Lung microvascular endothelial cell (primary cell): ENCODE measurements at regions not wholly inside any gene's neighbourhood (a gene's known extent, or its start where the extent isn't known, plus 50 kb on each side); places are given as distances from the start of the nearest gene placed in this dataset.
A peak's percentile ranks its signal among the peaks of the same experiment; 100 is the strongest.

ENCODE experiments used
- DNase-seq, 2 donors: peaks; one replicate each; pipeline versions ENCODE4 v3.0.0 to v3.0.0-alpha.2; 2010; ENCODE audit warnings: low read depth in 2 of 2

DNA sequence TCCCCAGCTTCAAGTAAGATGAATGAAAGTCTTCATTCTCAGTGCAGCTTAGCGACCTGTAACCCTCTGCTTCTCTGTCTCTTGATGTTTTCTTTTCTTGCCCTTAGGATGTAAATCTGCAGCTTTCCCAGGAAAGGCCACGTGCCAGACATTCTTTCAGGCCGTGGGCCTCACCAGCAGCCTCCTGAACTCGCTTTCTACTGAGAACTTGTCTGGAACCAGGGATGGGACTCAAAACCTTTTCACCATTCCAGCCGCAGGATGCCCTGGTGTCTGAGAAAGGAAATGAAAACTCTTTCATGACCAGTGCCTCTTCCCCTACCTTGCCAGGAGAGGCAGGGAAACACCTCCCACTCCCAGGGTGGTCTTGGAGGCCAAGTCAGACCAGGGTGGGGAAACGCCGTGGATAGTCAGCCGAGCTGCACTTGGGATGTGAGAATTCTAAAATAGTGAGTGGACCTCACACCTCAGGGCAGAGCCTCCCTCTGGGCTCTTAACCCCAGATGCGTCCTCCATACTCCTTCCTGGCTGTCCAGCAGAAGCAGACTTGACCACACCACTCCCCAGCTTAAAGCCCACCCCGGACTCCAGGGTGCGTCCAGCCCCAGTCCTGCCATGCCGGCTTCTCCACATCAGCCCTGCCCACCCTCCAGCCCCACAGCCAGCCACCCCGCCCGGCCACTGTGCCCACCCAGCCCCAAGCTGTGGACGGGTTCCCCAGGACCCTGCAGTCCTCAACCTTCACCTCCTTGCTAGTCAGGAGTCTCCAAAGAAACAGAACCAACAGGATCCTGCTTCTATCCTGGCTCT, 115.5 kb downstream of the TWIST2 start:
- peak in 1 of 2 donors; percentile 46 for DNase-seq

DNA sequence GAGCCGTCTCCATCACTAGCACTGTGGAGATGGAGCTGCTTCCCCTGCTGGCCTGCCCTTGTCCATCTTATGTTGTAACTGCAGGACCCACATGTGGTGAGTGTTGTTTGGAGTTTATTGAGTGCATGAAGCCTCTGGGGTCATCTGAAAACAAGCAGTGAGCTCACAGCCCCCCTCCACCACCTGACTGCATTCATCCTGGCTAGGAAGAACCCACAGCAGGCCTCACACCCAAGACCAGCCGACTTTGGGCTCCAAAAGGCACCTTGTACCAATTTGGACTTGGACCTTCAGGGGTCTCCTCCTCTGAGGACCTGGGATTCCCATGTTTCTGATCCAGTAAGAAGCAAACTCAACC, 116.1 kb downstream of the TWIST2 start:
- no peak for DNase-seq

DNA sequence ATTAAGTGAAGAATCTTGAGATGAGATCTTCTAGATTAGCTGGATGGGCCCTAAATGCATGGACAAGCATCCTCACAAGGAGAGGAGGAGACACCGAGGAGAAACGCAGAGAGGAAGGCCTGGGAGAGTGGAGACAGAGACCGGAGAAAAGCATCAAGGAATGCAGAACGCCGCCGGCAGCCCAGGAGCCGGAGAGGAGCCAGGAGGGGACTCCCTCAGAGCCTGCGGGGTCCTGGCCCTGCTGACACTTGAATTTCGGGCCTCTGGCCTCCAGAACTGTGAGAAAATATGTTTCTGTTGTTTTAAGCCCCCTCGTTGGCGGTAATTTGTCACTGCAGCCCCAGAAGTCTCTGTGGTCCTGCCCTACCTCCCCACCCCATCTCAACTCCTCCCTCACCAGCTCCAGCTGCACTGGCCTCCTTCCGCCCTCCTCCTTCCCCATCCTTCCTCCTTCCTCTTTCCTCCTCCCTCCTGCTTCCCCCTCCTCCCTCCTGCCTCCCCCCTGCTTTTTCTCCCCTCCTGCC, 116.7 kb downstream of the TWIST2 start:
- no peak for DNase-seq

DNA sequence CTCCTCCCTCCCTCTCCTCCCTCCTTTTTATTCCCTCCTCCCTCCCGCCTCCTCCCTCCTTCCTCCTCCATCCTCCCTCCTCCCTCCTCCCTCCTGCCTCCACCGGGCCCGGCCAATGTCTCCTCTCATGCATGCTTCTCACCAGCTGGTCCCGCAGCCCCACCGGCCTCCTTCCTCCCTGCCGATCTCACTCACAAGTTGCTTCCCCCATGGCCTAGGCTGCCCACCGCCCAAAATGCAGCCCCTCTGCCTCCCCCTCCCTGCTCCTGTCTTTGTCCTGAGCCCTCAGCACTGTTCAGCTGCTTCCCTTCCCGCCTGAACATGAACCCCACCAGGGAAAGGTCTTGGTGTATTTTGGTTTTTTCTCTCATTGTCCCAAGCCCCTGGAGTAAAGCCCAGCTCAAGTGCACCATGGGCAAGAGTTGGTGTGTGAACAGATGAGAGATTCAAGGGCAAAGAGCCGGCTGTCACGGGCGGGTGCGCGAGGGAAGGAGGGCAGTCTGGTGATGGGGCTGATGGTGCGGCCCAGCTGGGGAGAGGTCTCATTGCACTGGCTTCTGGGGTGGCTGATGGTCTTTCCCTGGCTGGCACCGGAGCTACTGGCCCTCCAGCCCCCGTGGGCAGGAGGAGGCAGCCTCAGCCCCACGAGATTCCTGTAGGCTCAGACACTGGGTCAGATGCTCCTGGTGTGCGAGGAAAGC, 117.6 kb downstream of the TWIST2 start:
- no peak for DNase-seq

DNA sequence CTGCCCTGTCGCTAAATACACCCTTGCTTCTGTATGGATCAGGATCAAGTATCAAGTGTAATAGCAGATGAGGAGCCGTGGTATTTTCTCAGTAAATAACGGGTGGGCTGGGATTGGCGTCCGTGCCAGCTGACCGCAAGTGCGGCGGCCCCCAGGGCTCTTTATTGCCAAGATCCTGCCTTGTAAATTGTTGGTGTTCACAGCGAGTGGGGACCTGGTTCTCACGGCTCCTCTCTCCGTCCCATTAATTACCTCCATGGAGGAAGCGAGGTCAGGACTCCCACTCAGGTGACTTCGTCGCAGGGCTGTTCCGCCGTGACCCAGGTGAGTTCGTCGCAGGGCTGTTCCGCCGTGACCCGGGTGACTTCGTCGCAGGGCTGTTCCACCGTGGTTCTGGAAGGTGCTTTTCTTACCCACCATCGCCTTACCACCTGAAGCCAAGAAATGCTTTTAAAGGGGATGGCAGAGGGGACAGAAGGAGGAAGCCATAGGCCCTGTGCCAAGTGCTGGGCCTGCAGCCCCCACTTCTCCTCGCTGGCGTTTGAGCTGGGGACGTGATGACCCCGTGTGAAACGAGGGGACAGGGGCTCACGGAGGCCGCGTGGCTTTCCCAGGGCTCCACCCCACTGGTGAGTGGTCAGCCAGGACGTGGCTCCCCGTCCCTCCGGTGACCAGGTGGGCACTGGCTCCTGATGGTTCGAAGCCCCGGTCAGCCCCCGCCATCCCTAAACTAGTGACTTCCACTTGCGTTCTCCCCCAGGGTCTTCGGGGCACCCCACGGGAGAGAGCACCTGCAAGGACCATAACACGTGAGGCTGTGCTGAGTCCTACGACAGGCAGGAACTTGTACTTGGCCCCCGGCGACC, 118.4 kb downstream of the TWIST2 start:
- no peak for DNase-seq

DNA sequence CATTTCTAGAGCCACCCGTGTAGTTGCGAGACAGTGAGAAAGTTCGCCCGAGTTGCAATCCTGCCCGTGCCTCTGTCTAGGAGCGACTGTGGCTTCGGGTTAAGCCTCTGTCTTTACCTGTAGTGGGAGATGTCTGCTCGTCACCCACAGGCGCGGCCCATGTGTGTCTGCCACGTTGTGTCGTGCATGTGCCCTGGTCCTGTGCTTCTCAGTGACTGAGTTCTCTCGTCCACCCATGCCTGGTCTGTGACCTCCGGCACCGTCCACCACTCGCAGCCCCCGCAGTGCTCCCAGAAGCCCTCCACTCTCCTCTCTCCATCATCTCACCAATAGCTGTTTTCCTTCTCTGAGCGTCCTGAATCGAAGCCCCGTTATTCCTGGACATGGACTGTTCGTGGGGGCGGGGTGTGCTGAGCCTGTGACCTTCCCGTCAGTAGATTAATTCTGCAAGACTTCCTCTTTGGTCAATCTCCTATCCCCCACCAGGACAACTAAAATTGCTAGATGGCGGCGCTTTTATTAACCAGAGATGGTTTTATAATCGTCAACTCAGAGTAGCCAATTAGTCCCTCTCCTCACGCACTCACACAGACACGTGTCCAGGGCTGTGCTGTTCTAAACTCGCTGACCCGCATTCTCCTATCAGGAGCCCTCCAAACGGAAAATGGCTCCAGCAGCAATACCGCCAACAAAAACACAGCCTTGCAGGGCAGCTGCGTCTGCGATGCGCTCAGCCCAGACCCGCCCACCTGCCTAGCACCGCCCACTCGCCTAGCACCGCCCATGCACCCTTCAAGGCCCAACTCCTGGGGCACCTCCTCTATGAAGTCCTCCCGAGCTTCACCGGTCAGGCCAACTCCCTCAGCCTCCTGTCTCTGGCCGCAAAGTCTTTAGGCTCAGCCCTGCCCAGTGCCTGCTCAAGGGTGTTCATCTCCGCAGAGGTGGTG, 119.4 kb downstream of the TWIST2 start:
- DNase-seq = peak in 1 of 2 donors; percentile 83

DNA sequence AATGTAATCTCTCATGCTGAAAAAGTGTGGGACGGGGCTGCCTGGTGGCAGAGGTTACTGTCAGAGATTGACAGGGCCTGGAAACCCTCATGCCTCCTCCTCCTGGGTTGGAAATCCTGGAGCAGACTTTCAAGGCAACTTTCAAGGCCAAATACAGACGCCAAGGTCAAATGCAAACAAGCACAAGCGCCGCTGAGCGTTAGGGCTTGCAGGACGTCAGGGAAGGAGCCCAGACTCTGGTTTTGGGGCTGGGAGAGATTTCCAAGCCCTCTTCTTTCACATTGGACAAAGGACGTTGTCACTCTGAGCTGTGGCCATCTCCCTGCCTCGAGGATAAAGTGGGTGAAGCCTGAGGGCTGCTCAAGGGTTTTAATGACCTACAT, 120.1 kb downstream of the TWIST2 start:
- DNase-seq = no peak

DNA sequence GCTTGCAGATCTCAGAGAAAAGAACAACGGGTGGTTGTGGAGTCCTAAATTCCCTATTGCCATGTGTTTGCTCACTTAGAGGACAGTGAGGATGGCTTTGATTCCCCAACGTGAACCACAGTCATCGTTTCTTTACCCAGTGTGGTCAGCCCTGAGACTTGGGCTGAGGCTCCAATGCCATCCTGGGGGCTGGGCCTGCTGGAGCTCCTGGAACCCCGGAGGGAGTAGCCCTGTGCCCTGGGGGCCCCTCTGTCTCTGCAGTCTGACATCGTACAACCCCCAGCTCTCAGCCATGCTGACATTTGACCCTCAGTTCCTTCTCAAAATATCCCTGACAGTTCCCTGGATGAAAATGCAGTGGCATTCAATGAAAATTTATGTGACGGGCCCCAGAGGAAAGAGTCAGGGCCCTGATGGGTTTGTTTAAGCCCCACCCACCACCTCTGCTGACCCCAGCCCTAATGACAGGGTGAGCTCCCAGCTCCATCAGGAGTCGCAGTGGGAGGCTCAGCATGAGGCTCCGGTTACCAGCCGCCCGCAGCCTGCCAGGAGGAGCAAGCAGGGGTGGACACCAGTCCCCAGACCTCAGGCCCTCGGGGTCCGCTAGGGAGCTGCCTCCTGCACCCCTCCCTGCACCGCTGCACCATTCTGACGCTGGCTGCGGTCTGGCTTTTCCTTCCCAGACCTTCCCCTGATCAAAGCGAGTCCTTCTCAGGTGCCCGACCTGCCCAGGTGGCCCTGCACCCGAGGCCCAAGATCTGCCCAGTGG, 120.9 kb downstream of the TWIST2 start:
- DNase-seq = no peak

DNA sequence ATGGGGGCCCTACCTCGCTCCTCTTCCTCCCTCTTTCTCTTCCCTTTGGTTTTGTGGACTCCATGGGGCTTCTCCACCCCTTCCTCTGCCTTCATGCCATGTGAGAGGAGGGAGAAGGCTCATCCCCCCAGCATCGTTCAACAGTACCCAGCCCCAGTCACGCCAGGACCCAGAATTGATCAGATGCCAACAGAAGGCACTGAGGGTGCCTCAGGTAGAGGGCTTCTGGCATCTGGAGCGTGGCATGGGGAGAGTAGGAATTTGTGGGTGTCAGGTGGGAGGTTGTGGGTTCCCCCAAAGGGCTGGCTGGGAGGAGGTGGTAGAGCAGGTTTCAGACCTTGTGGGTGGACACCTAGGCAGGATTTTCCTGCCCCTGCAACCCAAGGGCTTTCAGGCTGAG, 122.0 kb downstream of the TWIST2 start:
- DNase-seq = no peak

DNA sequence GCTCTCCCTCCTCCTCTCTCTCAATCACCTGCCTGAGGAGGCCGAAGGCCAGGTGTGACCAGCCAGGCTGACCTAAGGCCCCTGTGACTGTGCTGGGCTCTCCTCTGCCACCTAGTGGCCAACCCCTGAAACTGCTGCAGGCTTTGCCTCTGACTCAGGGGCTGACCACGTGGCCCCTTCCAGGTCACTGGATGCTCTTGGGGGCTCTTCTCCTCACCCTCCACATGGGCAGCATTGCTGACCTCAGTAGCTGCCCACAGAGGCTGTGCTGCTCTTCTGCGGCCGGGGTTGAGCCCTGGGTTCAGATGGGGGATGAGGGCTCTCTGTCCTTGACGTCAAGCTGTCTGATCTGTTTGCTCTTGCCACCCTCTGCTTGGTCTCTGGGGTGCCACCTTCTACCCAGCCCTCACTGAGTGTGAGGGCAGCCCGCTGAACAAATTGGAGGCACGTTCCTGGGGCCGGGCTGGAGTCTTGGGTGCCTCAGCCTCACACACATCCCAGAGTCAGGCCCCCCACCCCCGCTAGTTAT, 122.7 kb downstream of the TWIST2 start:
- DNase-seq = peak; percentile 67 to 72

DNA sequence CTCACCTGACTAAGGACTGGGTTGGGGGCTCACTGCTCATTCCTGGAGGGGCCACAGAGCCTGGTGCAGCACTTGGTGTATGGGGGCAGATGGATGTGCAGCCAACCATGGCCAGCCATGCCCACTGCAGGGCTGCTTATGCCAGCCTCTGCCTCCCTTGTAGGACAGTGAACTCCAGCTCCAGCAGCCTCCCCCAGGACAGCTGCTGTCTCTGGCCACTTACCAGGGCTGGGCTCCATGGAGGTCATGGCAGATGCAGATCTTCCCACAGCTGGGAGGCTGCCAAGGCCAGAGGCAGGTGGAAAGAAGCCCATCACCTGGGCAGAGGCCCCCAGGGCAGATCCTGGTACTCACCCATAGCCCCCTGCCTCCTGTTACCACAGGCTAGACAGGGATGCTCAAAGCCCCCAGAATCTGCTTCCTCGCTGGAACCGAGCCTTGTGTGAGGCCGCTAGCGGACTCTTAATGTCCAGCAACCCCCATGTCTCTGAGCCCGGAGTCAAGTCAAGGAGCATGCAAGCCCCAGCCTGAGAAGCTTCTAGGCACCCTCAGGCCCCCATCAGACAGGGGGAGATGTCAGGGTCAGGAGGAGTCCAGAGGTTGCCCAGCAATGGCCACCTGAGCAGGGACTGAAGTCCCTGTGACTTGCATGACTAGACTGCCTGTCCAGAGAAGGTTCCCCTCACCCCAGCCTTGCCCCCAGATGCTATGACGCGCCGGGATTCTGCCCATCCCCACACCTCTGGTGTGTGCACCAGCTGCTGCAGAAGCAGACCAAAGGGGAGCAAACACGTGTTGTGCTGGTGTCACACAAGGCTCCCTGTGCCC, 123.6 kb downstream of the TWIST2 start:
- DNase-seq = no peak

DNA sequence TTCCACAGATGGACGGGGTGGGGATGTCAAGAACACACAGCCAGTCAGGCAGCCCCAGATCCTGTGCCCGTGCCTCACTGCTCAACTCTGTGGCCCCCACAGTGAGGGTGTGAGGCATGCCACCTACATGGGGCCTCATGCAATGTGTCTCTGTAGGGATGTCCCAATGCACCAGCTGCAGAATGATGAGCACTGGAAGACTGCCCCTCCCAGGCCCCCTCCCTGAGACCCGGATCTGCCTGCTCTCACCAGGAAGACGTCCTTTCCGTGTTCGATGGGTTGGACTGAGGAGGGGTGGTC, 124.2 kb downstream of the TWIST2 start:
- no peak for DNase-seq

DNA sequence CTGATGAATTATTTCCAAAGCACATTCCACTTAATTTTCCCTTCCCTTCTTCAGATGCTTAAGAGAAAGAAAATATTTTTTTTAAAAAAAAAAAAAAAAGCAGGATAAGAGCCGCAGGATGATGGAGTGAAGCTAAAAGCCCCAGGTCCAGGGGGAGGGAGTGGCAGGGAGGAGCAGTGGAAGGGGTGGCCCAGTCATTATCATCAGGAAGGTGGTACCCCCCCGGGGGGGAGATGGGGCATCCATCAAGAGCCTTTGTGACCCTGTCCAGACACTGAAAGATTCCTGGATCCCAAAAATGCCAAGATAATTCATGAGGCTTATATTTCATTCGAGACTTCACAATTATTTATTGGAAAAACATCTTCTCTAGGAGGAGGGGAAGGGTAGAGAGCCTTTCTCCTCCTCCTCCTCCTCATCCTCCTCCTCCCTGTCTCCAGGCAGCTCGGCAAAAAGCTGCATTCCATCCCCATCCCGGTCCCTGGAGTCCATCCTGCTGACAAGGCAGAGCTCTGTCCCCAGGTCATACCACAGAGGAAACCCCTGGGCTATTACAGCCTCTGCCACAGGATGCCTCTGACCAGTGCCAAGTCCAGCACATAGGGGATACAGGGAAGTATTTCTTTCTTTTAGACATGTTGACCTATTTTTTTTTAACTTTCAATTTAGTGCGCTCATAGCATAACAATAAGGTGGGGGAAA, 125.3 kb downstream of the TWIST2 start:
- DNase-seq = peak; percentile 73 to 88

DNA sequence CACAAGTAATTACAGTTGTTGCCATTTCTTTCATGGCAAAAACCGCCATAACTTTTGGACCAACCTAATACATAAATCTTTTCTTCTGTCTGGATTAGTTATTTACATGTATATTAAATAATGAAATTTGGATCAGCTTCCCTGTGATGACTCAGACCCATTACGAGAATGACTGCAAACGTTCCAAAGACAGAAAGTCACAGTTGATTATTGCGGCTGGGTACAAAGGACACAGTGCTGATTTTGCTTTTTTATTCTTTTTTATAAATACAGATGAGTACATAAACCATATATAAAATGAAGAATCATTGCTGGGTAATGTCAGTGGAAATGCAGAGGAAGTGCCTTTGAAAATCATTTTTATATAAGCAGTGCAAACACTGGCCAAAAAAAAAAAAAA, 126.2 kb downstream of the TWIST2 start:
- DNase-seq = peak; percentile 69 to 79

DNA sequence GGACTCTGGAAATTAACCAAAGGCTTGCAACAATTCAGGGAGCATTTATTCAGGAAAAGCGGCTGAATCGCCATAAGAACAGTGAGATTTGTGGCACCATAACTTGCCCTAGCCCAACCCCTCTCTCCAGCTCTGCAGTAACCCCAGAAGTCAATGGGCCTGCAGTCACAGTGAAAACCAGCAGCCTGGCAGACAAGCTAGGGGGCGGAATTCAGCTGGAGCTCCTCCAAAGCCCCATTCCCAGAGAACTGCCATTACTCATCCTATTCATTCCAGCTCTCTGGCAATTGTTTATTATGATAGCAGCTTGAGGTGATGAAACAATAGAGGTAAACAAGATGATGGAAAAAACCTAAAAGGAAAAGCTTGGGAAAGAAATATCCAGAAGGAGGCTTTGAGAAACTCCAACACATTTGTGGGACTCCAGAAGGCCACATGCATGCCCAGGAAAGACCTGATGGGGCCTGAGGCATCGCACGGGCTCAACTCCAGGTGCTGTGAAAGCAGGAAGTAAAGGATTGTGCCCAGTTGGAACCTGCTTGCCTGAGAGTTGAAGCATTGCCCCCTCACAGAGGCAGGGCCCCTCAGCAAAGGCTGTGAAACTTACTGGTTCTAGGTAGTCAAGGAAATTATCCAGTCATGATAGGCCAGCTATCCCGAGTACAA, 126.7 kb downstream of the TWIST2 start:
- peak; percentile 94 for DNase-seq

DNA sequence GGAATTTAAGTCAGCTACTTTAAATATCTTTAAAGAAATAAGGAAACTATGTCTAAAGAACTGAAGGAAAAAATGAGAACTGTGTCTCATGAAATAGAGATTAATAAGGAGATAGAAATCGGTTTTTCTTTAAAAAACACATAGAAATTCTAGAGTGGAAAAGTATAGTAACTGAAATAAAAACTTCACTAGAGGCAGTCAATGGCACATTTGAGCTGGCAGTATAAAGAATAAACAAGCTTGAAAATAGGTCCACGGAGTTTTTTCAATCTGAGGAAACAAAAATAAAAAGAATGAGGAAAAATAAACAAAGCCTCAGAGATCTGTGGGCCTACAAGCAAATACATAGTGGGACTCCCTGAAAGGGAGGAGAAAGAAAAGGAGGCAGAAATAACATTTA, 127.5 kb downstream of the TWIST2 start:
- DNase-seq = no peak

DNA sequence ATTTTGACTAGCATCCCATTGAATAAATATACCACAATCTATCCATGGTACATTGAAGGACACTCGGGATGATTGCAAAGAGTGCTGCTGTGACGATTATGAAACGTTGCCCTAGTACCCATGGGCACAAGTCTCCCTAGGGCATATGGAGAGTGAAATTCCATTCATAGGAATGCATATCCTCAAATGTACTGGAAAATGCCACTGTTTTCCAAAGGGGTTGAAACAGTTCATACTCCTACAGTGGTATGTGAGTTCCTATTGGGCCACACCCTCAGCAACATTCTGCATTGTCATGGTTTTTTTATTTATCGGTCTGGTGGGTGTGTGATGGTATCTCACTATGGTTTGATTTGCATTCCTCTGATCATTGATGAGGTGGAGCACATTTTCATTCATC, 130.6 kb downstream of the TWIST2 start:
- peak in 1 of 2 donors; percentile 58 for DNase-seq

DNA sequence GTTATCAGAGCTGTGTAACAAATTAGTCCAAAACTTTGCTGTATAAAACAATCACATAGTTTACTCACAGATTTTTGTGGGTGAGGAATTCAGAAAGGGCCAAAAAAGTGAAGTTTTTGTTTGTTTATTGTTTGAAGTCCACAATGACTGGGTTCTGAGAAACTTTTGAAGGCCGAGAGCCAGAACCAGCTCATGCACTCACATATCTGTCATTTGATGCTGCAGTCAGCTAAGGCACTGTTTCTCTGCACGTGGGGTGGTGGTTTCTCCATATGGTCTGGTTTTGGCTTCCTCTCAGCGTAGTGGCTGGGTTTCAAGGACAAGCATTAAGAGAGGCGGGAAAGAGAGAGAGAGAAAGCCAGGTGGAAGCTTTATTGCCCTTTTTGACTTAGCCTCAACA, 131.8 kb downstream of the TWIST2 start:
- DNase-seq = no peak
